Activated CD4-positive, CD25-positive, alpha-beta regulatory T cell treated with anti-CD3 and anti-CD28 coated beads, Interleukin-2, amount 50 U/mL, for 72 hours (primary cell): ENCODE measurements at regions not wholly inside any gene's neighbourhood (a gene's known extent, or its start where the extent isn't known, plus 50 kb on each side); places are given as distances from the start of the nearest gene placed in this dataset.

Experiments
- DNase-seq: peaks from one replicate; pipeline ENCODE4 v3.0.0; 2021

DNA sequence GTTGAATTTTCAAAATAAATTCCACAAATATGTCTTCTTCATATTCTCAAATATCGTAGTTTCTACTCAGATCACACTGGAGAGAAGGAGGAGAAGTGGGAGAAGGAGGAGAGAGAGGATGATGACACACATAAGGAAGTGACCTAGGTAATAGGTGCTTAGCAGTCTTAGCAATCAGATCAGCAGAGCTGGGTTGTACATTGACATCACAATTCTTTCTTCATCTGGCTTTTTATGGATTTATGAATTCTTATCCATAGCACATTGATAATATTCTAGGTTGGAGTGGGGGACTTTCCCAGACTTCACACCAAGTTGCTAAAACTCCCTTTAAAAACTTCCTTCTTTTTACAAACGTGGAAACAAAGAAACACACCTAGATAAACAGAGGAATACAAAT, 86.9 kb downstream of the FGF9 start:
- DNase-seq = no peak

- no peak for DNase-seq
Measured at GRCh38 chr13:21758441-21758840, 87.6 kb downstream of the FGF9 start.

- no peak for DNase-seq
Measured at GRCh38 chr13:21759463-21759862, 88.6 kb downstream of the FGF9 start.

DNA sequence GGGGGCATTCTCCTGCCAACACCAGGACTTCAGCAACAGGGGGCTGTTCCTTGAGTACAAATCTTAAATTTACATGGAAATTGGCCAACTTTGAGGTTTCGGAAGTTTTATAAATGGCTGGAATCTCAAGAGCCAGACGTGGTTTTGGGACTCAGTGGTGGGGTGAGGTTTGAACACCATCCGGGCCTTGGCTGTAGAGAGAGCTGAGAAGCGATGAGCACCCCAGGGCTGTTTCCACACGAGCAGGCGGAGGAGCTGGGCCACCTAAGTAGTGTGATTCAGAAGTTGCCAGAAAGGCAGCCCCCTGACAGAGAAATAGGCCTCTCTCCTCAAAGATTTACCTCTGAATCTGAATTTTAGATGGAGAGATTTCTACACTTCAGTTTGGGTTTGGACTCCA, 89.0 kb downstream of the FGF9 start:
- DNase-seq = no peak

- no peak for DNase-seq
Measured at GRCh38 chr13:21761770-21762169, 90.9 kb downstream of the FGF9 start.

- DNase-seq = no peak
Measured at GRCh38 chr13:21762512-21762911, 91.6 kb downstream of the FGF9 start.

- DNase-seq = no peak
Measured at GRCh38 chr13:21767032-21767431, 96.2 kb downstream of the FGF9 start.

DNA sequence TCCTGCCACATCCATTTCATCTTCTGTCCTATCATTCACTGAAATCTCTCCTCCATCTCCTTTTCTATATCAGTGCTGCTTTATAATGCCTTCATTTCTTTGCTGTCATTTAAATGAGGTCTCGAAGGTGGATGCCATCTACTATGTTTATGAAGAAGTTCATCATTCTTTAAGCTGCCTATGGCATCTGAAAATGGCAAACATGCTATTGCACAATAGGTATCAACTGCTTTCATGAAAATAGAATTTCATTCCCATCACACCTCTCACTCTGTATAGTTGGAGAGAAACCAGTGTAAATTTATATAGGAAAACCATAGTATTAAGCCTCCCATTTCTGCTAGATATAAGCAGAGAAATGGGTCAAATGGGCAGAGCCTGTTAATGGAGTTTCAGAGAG, 100.2 kb downstream of the FGF9 start:
- DNase-seq = no peak

GRCh38 chr13:21777166-21777565, 106.3 kb downstream of the FGF9 start:
- no peak for DNase-seq

DNA sequence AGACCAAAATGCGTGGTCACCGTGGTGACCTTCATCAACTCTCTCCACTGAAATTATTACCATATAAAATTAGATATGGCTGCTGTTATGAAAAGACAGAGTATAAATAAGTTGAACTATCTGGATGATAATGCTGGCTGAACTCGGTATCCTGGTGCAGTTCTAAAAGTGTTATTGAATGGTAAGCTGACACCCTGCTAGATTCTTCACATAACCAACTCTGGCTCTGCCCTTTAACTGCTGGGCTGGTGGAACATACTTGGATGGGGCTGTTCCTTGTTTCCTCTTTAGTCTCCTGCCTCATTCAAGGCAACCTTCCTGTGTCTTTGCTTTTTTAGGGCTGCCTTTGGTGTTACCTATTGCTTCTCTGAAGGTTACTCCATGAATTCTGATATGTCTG, 106.9 kb downstream of the FGF9 start:
- no peak for DNase-seq

DNA sequence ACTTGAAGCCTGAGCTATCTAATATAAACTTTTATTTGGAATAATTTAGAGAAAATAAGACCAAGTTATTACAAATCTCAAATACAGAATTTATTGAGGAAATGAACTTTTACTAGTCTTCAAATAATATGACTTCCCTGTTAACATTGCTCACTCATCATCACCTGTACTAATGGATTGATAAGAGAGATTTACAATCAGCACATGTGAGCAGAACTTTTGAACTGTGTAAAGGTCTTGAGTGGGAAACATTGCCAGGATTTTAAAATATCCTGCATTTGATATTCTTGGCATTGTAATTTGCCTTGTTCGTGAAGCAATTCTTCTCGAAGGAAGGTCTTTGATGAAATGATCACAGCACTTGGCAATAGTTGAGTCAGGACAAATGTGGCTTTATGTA, 111.9 kb downstream of the FGF9 start:
- DNase-seq = no peak

DNA sequence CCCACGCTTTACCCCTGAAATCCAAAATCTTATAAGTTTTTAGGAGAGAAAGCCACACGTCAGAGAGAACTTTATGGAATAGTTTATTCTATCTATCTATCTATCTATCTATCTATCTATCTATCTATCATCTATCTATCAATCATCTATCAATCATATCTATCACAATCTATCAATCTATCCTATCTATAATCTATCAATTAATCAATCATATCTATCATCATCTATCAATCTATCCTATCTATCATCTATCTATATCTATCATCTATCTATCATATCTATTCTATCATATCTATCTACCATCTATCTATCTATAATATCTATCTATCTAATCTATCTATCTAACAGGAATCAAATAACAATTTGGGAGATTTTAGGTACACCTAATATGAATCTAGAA, 115.1 kb downstream of the FGF9 start:
- no peak for DNase-seq

DNA sequence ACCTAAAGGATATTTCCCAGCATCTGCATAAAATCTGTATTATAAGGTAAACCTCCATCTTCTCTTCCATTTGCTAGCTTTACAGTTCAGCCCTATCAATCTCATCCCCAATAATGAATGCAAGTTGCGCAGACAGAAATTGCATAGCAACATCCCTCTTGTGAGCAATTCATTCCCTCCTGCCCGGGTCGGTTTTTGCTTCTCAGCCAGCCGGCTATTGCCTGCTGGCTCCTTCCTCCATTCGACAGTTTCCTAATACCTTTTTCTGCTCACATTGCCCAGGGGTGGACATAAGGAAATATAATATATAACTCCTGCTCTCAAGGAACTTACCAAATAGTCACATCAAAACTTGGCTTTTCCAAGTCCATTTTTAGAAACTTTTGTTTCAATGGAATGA, 125.2 kb downstream of the FGF9 start:
- DNase-seq = no peak

GRCh38 chr13:21796775-21797514, 126.1 kb downstream of the FGF9 start:
- DNase-seq = no peak

GRCh38 chr13:21797736-21798135, 126.9 kb downstream of the FGF9 start:
- DNase-seq = no peak

- no peak for DNase-seq
Measured at GRCh38 chr13:21798181-21798580, 127.3 kb downstream of the FGF9 start.

DNA sequence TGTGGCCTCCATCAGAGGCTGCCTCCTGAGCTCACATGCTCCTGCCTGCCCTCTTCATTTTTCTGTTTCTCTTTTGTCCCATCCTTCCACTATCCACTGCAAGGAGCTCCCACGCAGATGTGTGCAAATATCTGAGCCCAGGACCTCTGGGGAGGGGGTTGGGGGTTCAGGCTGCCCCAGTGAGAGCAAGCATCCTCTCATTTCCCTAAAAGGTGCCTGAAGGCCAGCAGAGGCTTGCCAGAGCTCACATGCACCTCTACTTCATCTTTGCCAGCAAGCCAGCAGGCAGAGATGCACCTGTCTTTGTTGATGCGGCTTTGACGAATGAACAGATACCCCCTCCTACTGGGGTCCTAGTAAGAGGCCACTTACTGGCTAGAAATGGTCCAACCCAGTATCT, 128.8 kb downstream of the FGF9 start:
- no peak for DNase-seq

DNA sequence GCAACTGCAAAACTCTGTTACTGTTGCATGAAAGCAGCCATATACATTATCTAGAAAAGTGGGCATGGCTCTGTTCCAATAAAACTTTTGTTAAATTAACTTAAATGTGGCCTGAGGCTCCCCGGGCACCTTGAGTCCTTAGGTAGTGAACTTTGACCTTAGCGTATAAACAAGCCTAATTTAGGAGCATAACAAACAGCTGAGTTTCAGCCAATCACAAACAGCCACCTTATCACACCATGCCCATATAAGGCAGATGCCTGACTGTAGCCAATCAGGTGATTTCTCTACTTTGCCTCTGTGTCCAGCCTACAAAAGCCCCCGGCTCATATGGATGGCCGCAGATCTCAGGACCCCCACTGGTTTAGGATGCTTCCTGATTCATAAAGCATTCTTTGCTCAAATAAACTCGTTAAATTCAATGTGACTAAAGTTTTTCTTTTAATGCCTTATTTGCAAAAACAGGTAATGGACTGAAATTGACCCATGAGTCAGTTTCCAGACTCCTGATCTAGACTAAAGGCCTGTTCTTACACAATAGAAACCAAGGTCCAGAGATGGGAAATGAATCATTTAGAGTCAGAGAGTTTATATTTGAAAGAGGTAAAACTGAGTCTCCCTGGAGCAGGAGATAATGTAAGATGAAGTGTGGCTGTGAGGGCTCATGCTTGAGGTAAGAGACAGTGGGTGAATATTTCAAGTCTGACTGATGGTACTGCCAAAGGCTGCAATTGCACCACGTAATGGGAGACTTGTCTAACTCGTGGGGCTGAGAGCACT, 130.2 kb downstream of the FGF9 start:
- DNase-seq = no peak

- no peak for DNase-seq
Measured at GRCh38 chr13:21805733-21806132, 134.9 kb downstream of the FGF9 start.

GRCh38 chr13:21812192-21812626, 141.3 kb downstream of the FGF9 start:
- no peak for DNase-seq

DNA sequence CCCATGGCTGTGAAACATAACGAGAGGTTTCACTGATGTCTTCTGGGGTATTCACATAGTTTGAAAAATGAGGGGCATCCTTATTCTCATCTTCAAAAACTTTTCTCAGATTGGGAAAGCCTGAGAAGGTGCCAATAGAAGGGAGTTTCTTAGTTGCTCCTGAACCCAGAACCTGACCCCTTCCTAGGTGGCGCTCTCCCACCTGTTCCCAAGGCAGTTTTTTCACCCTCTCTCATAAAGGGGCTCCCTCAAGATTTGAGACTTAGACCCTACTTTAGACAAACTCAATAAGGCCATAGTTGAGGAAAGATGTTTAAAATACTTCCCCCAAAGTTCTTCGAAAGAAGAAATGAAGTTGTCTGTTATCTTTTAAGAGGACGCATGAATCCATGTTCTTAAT, 142.2 kb downstream of the FGF9 start:
- no peak for DNase-seq

GRCh38 chr13:21813844-21814243, 143.0 kb downstream of the FGF9 start:
- no peak for DNase-seq

- DNase-seq = no peak
Measured at GRCh38 chr13:21814604-21815003, 143.7 kb downstream of the FGF9 start.

DNA sequence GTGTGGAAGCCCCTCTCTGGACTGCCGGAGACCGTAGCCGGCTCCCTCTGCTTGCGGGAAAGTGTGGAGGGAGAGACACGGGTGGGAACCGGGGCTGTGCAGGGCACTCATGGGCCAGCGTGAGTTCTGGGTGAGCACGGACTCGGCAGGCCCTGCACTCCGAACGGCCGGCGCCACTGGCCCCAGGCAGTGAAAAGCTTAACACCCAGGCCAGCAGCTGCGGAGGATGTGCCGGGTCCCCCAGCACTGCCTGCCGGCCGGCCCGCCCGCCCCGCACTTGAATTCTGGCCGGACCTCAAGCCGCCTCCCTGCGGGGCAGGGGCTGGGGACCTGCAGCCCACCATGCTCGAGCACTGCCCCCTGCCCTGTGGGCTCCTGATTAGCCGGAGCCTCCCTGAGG, 147.0 kb downstream of the FGF9 start:
- DNase-seq = no peak

GRCh38 chr13:21822029-21822428, 151.2 kb downstream of the FGF9 start:
- DNase-seq = no peak
